A673 (cell line): ENCODE measurements at regions not wholly inside any gene's neighbourhood (a gene's known extent, or its start where the extent isn't known, plus 50 kb on each side); places are given as distances from the start of the nearest gene placed in this dataset.

Experiments
- BruUV-seq: library from RNA; stranded (reverse); fragments of 400-500 nt; replicated peaks from 2 replicates; lab custom pipeline; 2021; lab: Mats Ljungman, UMichigan
- CTCF ChIA-PET: fragments of 300-600 bp; sonication (Branson Sonifier 250); formaldehyde crosslinking; loops from one replicate; lab custom pipeline; 2022; ENCODE audit warnings: antibody characterized with exemption; lab: Charles Lee
- POLR2A ChIA-PET: fragments of 300-600 bp; sonication (Branson Sonifier 250); formaldehyde crosslinking; loops from one replicate; lab custom pipeline; 2022; ENCODE audit warnings: antibody characterized with exemption; ENCODE audit not compliant: low non-redundant PET; lab: Charles Lee
- DNase-seq: peaks from one replicate; pipeline ENCODE4 v3.0.0-alpha.2; 2015; ENCODE audit warnings: low spot score
- H3K27ac ChIP-seq: fragments of 200-600 bp; sonication (generic); 2 replicates; pipeline ENCODE4 v1.5.1; 2016; ENCODE audit warnings: mixed run types, low read depth, mild to moderate bottlenecking, mixed read lengths, antibody characterized with exemption, low read length; ENCODE audit not compliant: poor library complexity, severe bottlenecking
- H3K27me3 ChIP-seq: fragments of 200-600 bp; sonication (generic); replicated peaks from 2 replicates; pipeline ENCODE4 v1.6.1; 2017; ENCODE audit warnings: mixed run types, low read depth, mild to moderate bottlenecking, mixed read lengths, antibody characterized with exemption, low read length; ENCODE audit not compliant: insufficient read depth, poor library complexity
- H3K36me3 ChIP-seq: fragments of 200-600 bp; sonication (generic); 2 replicates; pipeline ENCODE4 v1.6.1; 2016; ENCODE audit warnings: mixed run types, mild to moderate bottlenecking, mixed read lengths, antibody characterized with exemption, low read length; ENCODE audit not compliant: insufficient read depth, poor library complexity, severe bottlenecking
- H3K4me1 ChIP-seq: fragments of 200-600 bp; sonication (generic); 2 replicates; pipeline ENCODE4 v1.6.1; 2017; ENCODE audit warnings: mixed run types, mild to moderate bottlenecking, mixed read lengths, antibody characterized with exemption, low read length; ENCODE audit not compliant: insufficient read depth, poor library complexity, severe bottlenecking
- H3K4me3 ChIP-seq: fragments of 200-600 bp; sonication (generic); 2 replicates; pipeline ENCODE4 v1.5.1; 2016; ENCODE audit warnings: low read depth, mixed run types, mild to moderate bottlenecking, mixed read lengths, low read length; ENCODE audit not compliant: poor library complexity, severe bottlenecking
- H3K9me3 ChIP-seq: fragments of 200-600 bp; sonication (generic); 2 replicates; pipeline ENCODE4 v1.6.1; 2016; ENCODE audit warnings: mixed run types, low read depth, mild to moderate bottlenecking, mixed read lengths, antibody characterized with exemption, low read length; ENCODE audit not compliant: poor library complexity, severe bottlenecking
- EZH2 ChIP-seq: fragments of 200-600 bp; sonication (generic); IDR thresholded peaks from 2 replicates; pipeline ENCODE4 v1.6.1; 2017; ENCODE audit warnings: borderline replicate concordance, low read depth, mild to moderate bottlenecking, mixed read lengths, antibody characterized with exemption, low read length; ENCODE audit not compliant: poor library complexity, severe bottlenecking
- intact Hi-C: fragments of 100-400 bp; cut with micrococcal nuclease; formaldehyde crosslinking; loops from one replicate; pipeline ENCODE4 v1.10.0; 2022; ENCODE audit not compliant: unreplicated experiment
- TF ChIP-seq, protein P1 (sequence below): fragments of 300-800, 200-600 bp; sonication (generic); conservative IDR thresholded peaks from 2 replicates; pipeline ENCODE4 v1.5.1; 2017; ENCODE audit warnings: low read depth, mild to moderate bottlenecking, antibody characterized with exemption, low read length, moderate library complexity, mixed read lengths

DNA sequence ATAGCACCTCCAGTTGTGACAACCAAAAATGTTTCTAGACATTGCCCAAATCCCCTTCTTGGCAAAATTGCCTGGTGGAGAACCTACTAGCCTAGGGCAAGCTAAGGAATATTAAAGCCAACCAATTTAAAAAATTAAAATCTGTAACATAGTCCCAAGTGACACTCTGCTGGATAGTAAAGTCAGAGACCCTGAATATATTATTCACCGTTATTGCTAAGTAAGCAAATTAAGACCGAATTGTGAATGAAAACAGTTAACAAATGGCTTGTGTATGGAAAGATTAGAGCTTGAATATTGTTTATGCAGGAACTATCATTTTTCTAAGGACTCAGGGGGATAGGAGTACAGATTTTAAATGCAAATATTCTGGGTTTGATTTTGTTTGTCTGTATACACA is 208.1 kb downstream of the DMAC1 start:
- no peak for TF ChIP-seq EZH2
- TF ChIP-seq, protein P1, sequence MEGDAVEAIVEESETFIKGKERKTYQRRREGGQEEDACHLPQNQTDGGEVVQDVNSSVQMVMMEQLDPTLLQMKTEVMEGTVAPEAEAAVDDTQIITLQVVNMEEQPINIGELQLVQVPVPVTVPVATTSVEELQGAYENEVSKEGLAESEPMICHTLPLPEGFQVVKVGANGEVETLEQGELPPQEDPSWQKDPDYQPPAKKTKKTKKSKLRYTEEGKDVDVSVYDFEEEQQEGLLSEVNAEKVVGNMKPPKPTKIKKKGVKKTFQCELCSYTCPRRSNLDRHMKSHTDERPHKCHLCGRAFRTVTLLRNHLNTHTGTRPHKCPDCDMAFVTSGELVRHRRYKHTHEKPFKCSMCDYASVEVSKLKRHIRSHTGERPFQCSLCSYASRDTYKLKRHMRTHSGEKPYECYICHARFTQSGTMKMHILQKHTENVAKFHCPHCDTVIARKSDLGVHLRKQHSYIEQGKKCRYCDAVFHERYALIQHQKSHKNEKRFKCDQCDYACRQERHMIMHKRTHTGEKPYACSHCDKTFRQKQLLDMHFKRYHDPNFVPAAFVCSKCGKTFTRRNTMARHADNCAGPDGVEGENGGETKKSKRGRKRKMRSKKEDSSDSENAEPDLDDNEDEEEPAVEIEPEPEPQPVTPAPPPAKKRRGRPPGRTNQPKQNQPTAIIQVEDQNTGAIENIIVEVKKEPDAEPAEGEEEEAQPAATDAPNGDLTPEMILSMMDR: no peak
- BruUV-seq: no TSS peak
- Histone ChIP-seq H3K4me3 (no peak overlapping the region), H3K9me3 (no peaks in the 10 kb centered on the region), H3K27ac (no peak overlapping the region), H3K27me3 (peaks cover 16% of the 10 kb centered on the region), H3K4me1 (no peaks in the 10 kb centered on the region), H3K36me3 (no peaks in the 10 kb centered on the region)
- no peak for DNase-seq
- ChIA-PET POLR2A (no interaction called here), CTCF (no interaction called here)
- intact Hi-C loops: no loop called here

DNA sequence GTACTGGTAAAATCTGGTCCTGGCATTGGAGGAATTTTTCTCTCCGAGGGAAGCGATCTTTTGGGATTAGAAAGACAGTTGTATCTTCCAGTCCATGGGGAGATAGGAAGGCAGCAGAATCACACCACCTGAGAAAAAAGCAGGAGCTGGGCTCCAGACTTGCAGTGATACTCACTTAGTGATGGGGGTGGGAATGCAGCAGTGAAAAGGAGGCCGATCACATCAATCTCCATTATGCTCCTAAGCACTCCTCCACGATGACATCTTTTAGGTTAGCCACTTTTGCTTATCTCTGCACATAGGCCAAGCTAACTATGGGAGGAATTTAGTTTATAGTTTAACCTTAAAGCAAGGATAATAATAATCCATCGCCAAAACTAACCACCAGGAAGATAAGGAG is 219.0 kb downstream of the DMAC1 start:
- Histone ChIP-seq H3K9me3 (no peaks in the 10 kb centered on the region), H3K4me1 (no peaks in the 10 kb centered on the region), H3K4me3 (no peak overlapping the region), H3K27ac (no peak overlapping the region), H3K36me3 (no peaks in the 10 kb centered on the region), H3K27me3 (peaks cover 4% of the 10 kb centered on the region)
- no TSS peak for BruUV-seq
- ChIA-PET CTCF (no interaction called here), POLR2A (no interaction called here)
- TF ChIP-seq EZH2: no peak
- no peak for DNase-seq
- intact Hi-C loops: no loop called here

DNA sequence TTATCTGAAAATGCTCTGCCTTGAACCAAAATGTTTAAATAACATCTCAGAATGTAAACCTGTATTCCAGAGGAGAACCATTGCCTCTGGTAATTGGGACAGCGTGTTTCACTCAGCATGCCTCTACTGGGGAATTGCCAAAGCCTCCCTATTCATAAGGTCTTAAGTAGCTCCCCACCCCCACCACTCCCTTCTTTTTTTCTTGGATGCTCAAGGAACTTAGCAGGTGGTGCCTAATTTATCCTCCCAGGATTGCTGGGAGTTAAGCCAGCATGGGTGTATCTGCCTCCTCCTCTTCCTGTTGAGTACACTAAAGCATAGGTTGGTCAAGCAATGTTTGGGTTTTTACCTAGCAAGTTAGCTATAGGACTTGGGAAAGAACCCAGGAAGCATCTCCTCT is 220.2 kb downstream of the DMAC1 start:
- TF ChIP-seq, protein P1: no peak
- TF ChIP-seq EZH2: no peak
- H3K4me1 ChIP-seq: no peaks in the 10 kb centered on the region
- no peak overlapping the region for H3K27ac ChIP-seq
- intact Hi-C loops: no loop called here
- DNase-seq: no peak
- ChIA-PET POLR2A (no interaction called here), CTCF (no interaction called here)
- H3K27me3 ChIP-seq: peaks cover 4% of the 10 kb centered on the region
- H3K4me3 ChIP-seq: no peak overlapping the region
- no peaks in the 10 kb centered on the region for H3K9me3 ChIP-seq
- no TSS peak for BruUV-seq
- H3K36me3 ChIP-seq: no peaks in the 10 kb centered on the region

DNA sequence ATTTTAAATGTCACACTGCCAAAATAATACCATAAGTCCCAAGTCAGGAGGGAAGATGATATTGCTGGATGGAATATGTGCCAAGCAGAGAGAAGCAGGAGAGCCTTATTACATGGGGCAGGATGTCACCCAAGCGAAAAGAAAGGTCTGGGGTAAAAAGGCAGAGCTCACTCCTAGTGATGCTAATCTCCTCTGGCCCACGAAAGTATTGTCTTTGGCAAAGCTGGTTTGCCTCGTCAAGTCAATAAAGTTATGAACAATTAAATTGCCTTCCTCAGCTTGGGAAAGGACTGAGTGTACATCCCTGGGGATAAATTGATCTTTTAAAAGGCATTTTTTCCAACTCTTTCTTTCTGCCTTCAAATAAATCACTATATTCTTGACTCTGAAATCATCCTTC is 220.6 kb downstream of the DMAC1 start:
- no peaks in the 10 kb centered on the region for H3K9me3 ChIP-seq
- DNase-seq: no peak
- POLR2A ChIA-PET: no interaction called here
- H3K27me3 ChIP-seq: peaks cover 4% of the 10 kb centered on the region
- CTCF ChIA-PET: no interaction called here
- TF ChIP-seq, protein P1: no peak
- TF ChIP-seq EZH2: no peak
- no peaks in the 10 kb centered on the region for H3K36me3 ChIP-seq
- intact Hi-C loops: no loop called here
- H3K4me1 ChIP-seq: no peaks in the 10 kb centered on the region
- no TSS peak for BruUV-seq
- no peak overlapping the region for H3K27ac ChIP-seq
- H3K4me3 ChIP-seq: no peak overlapping the region
